ENCODE measurements at regions not wholly inside any gene's neighbourhood (a gene's known extent, or its start where the extent isn't known, plus 50 kb on each side); places are given as distances from the start of the nearest gene placed in this dataset.
A peak's percentile ranks its signal among the peaks of the same experiment; 100 is the strongest.
"Not testable (repeated sequence)": the region's sequence is repeated elsewhere in the genome, so short reads cannot be mapped to it uniquely, and the experiment has no call there.

DNA sequence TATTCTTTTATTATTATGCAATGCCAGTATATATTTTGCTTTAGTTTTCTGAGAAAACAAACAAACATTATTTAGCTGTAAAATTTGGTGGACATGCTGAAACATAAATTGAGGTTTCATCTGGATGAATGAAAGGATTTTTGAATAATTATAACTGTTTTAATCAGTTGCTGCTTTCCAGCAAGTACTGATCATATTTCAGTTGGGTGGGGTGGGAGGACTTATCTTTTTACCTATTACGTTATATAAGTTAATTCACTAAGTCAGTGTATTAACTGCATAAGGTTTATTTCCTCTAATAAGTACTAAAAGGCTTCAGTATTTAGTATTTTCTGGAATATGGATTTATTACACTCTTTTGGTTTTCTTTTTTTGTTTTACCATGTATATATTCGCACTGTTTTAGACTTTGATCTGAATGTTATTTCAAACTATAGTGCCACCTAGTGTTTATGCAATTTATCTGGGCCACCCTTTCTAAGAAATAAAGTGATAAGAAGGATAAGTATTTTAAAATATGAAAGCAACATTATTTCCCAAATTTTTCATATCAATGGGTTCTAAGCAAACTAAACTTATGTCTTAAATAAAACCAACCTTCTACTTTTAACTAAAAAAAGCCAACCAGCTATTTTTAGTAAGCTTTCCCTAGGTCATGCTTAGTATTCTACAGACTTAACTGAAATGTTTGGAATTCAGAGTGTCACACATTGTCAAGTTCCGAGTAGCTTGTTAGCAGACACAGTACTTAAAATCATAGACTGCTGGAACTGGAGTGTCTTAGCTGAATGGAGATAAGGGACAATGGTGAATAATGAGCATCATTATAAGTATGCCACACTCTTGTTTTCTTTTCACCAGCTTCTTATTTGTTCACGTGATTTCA is 105.4 kb upstream of the MCHR2 start:
- DNase-seq (ENCODE audit: low read depth, low spot score) = no peak

DNA sequence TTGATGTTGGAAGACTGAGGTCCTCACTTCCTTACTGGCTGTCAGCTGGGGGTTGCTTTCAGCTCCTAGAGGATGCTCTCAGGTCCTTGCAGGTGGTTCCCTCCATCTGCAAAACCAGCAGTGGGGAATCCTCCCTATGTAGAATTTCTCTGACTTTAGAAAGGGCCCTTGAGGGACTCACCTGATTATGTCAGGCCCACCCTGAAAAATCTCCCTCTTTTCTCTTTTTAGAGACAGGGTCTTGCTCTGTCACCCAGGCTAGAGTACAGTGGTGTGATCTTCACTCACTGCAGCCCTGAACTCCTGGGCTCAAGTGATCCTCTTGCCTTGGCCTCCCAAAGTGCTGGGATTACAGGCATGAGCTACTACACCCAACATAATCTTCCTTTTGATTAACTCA is 102.9 kb upstream of the MCHR2 start:
- no peak for DNase-seq (ENCODE audit: low read depth, low spot score)

DNA sequence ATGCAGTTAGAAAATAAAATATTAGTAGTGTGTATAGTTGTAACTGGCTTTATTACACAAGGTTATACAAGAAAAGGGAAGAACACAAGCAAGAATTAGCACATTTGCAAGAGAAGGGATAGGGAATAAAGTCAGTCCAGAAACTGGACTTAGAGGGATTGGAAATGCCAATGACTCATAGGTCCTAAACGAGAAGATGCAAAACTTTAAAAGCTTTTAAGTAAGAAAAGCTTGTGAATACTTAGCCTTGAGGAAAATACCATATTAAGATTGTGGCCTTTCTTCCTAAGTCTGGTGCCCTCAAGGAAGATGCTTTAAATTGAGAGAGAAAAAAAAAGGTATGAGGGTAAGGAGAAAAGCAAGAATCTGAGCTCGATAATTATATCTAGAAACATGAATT is 102.3 kb upstream of the MCHR2 start:
- DNase-seq (ENCODE audit: low read depth, low spot score) = no peak

DNA sequence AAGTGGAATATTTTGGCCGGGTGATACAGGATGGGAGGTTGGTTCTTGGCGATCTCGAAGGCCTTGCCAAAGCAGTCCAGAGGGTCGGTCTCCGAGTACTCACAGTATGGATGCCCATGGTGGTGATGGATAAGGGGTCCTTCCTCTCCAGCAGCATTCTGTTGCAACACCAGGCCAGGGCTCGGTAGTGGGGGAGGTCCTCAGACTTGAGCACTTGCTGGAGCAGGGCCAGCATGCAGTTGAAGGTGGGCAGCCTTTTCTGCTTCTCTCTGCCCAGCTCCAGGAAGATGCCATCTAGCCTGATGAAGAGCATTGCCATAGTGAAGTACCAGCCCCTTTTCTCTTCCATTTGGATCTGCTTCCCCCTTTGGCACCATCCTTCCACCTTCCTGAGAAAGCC is 99.4 kb upstream of the MCHR2 start:
- DNase-seq (ENCODE audit: low read depth, low spot score) = no peak

GRCh38 chr6:100088009-100088408 is 94.0 kb upstream of the MCHR2 start:
- no peak for DNase-seq (ENCODE audit: low read depth, low spot score)

GRCh38 chr6:100084991-100085364 is 91.0 kb upstream of the MCHR2 start:
- DNase-seq (ENCODE audit: low read depth, low spot score) = no peak

- DNase-seq (ENCODE audit: low read depth, low spot score) = no peak
Observed at GRCh38 chr6:100084316-100084990, 90.4 kb upstream of the MCHR2 start.

- DNase-seq (ENCODE audit: low read depth, low spot score) = peak; percentile 38
Observed at GRCh38 chr6:100078509-100078908, 84.5 kb upstream of the MCHR2 start.

DNA sequence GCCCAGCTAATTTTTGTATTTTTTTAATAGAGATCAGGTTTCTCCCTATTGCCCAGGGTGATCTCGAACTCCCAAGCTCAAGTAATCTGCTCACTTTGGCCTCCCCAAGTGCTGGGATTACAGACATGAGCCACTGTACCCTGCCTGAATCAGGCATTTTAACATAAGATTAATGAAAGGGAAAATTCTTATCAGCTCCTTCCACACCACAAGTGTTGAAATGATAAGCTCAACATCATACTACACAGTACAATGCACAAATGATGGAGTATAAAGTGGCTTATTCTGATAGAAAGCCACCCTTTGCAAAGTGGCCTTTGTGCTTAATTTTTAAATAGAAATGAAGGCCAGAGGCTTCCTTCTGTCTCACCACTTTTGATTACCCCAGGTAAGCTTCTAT is 71.3 kb upstream of the MCHR2 start:
- DNase-seq (ENCODE audit: low read depth, low spot score) = no peak

- DNase-seq (ENCODE audit: low read depth, low spot score) = no peak
Observed at GRCh38 chr6:100062621-100063020, 68.6 kb upstream of the MCHR2 start.

- DNase-seq (ENCODE audit: low read depth, low spot score) = no peak
Observed at GRCh38 chr6:100057941-100058340, 63.9 kb upstream of the MCHR2 start.

DNA sequence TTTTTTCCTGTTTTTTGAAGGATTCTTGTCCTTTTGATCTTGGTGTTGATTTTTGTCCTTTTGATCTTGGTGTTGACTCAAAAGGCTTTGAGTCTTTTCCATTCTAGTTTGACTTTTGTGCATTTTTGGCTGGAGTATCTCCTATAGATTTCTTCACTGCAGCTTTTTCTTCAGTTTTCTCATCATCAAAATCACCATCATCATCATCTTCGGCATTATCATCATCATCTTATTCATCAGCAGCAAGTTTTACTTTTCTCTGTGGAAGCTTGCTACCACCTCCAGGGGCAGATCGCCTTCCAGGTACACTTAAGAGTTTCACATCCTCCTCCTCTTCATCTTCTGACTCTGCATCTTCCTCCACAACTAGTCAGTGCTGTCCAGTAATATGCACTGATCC is 56.5 kb upstream of the MCHR2 start:
- no peak for DNase-seq (ENCODE audit: low read depth, low spot score)

DNA sequence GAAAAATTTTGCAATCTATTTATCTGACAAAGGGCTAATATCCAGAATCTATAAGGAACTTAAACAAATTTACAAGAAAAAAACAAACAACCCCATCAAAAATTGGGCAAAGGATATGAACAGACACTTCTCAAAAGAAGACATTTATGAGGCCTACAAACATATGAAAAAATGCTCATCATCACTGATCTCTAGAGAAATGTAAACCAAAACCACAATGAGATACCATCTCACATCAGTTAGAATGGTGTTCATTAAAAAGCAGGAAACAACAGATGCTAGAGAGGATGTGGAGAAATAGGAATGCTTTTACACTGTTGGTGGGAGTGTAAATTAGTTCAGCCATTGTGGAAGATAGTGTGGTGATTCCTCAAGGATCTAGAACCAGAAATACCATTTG is 49.9 kb upstream of the MCHR2 start:
- DNase-seq (ENCODE audit: low read depth, low spot score) = not testable (repeated sequence)

Data from iPS DF 19.7 (cell line).